ENCODE measurements at regions not wholly inside any gene's neighbourhood (a gene's known extent, or its start where the extent isn't known, plus 50 kb on each side); places are given as distances from the start of the nearest gene placed in this dataset.

DNA sequence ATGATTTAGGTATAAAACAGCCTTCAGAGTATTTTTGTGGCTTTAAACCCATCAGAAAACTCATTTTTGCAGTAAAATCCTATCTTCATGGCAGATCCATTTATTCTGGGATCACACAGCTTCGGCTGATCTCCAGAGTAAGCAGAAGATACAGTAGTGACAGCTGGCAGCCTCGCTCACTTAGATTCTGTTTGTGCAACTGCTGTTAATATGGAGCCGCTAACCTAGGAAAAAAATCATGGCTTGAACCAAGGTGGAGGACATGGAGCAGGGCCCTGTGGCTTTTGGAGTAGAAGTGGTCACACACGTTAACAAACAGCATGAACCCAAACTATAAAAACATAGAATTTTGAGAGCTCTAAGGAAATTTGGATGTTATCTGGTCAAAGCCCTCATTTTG lies 137.2 kb upstream of the ARHGAP5 start:
- ATAC-seq = no peak
- TF ChIP-seq RARB (CRISPR knock-in tag; IDR thresholded peaks at IDR 0.05) (no peak), ESRRG (CRISPR knock-in tag; IDR thresholded peaks at IDR 0.05) (no peak), ZNF565 (CRISPR knock-in tag; conservative IDR thresholded peaks at IDR 0.05; ENCODE audit: low read depth) (no peak), CSDC2 (CRISPR knock-in tag; IDR thresholded peaks at IDR 0.05) (no peak), ZNF8 (CRISPR knock-in tag; IDR thresholded peaks at IDR 0.05) (no peak), ZC3H10 (CRISPR knock-in tag; IDR thresholded peaks at IDR 0.05) (no peak), TCF4 (CRISPR knock-in tag; IDR thresholded peaks at IDR 0.05; ENCODE audit: borderline replicate concordance) (no peak), ZNF70 (CRISPR knock-in tag; IDR thresholded peaks at IDR 0.05) (no peak), PPARA (CRISPR knock-in tag; IDR thresholded peaks at IDR 0.05; ENCODE audit: borderline replicate concordance) (no peak), ISL1 (CRISPR knock-in tag; IDR thresholded peaks at IDR 0.05) (no peak), ZFP3 (CRISPR knock-in tag; IDR thresholded peaks at IDR 0.05) (no peak), ZFP30 (CRISPR knock-in tag; IDR thresholded peaks at IDR 0.05) (no peak), GLIS3 (CRISPR knock-in tag; IDR thresholded peaks at IDR 0.05) (no peak), BACH2 (CRISPR knock-in tag; IDR thresholded peaks at IDR 0.05; ENCODE audit: borderline replicate concordance) (no peak)
- TF ChIP-seq, protein P1, sequence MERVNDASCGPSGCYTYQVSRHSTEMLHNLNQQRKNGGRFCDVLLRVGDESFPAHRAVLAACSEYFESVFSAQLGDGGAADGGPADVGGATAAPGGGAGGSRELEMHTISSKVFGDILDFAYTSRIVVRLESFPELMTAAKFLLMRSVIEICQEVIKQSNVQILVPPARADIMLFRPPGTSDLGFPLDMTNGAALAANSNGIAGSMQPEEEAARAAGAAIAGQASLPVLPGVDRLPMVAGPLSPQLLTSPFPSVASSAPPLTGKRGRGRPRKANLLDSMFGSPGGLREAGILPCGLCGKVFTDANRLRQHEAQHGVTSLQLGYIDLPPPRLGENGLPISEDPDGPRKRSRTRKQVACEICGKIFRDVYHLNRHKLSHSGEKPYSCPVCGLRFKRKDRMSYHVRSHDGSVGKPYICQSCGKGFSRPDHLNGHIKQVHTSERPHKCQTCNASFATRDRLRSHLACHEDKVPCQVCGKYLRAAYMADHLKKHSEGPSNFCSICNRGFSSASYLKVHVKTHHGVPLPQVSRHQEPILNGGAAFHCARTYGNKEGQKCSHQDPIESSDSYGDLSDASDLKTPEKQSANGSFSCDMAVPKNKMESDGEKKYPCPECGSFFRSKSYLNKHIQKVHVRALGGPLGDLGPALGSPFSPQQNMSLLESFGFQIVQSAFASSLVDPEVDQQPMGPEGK (CRISPR knock-in tag; IDR thresholded peaks at IDR 0.05; ENCODE audit: borderline replicate concordance) = no peak
- TF ChIP-seq, protein P2, sequence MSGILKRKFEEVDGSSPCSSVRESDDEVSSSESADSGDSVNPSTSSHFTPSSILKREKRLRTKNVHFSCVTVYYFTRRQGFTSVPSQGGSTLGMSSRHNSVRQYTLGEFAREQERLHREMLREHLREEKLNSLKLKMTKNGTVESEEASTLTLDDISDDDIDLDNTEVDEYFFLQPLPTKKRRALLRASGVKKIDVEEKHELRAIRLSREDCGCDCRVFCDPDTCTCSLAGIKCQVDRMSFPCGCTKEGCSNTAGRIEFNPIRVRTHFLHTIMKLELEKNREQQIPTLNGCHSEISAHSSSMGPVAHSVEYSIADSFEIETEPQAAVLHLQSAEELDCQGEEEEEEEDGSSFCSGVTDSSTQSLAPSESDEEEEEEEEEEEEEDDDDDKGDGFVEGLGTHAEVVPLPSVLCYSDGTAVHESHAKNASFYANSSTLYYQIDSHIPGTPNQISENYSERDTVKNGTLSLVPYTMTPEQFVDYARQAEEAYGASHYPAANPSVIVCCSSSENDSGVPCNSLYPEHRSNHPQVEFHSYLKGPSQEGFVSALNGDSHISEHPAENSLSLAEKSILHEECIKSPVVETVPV (CRISPR knock-in tag; IDR thresholded peaks at IDR 0.05) = no peak
- TF ChIP-seq, protein P3, sequence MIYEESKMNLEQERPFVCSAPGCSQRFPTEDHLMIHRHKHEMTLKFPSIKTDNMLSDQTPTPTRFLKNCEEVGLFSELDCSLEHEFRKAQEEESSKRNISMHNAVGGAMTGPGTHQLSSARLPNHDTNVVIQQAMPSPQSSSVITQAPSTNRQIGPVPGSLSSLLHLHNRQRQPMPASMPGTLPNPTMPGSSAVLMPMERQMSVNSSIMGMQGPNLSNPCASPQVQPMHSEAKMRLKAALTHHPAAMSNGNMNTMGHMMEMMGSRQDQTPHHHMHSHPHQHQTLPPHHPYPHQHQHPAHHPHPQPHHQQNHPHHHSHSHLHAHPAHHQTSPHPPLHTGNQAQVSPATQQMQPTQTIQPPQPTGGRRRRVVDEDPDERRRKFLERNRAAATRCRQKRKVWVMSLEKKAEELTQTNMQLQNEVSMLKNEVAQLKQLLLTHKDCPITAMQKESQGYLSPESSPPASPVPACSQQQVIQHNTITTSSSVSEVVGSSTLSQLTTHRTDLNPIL (CRISPR knock-in tag; IDR thresholded peaks at IDR 0.05; ENCODE audit: low read depth) = no peak
- TF ChIP-seq, protein P4, sequence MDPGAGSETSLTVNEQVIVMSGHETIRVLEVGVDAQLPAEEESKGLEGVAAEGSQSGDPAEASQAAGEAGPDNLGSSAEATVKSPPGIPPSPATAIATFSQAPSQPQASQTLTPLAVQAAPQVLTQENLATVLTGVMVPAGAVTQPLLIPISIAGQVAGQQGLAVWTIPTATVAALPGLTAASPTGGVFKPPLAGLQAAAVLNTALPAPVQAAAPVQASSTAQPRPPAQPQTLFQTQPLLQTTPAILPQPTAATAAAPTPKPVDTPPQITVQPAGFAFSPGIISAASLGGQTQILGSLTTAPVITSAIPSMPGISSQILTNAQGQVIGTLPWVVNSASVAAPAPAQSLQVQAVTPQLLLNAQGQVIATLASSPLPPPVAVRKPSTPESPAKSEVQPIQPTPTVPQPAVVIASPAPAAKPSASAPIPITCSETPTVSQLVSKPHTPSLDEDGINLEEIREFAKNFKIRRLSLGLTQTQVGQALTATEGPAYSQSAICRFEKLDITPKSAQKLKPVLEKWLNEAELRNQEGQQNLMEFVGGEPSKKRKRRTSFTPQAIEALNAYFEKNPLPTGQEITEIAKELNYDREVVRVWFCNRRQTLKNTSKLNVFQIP (CRISPR knock-in tag; IDR thresholded peaks at IDR 0.05; ENCODE audit: borderline replicate concordance, low read depth) = no peak

DNA sequence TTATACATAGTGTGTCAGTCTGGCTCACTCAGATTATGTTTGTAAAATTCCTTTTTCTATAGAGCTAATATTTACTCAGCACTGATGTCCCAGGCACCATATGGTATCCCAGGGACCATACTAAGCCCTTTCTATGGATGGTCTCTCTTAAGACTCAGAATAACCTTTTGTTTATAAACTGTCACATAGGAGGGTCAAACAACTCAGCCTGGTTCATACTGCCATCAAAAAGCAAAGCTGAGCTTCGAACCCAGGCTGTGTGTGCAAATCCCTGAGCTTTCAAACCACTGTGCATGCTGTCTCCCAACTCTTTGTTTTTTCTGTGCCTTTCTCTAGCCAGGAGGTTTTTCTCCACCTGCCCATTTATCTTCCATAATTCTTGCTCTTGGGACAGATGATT lies 135.6 kb upstream of the ARHGAP5 start:
- TF ChIP-seq ARNTL (CRISPR knock-in tag; IDR thresholded peaks at IDR 0.05; ENCODE audit: borderline replicate concordance, low read depth) (no peak), RARB (CRISPR knock-in tag; IDR thresholded peaks at IDR 0.05) (no peak), TCF4 (CRISPR knock-in tag; IDR thresholded peaks at IDR 0.05; ENCODE audit: borderline replicate concordance) (no peak), OSR1 (CRISPR knock-in tag; IDR thresholded peaks at IDR 0.05) (no peak), ZNF70 (CRISPR knock-in tag; IDR thresholded peaks at IDR 0.05) (no peak), ZC3H10 (CRISPR knock-in tag; IDR thresholded peaks at IDR 0.05) (no peak), ISL1 (CRISPR knock-in tag; IDR thresholded peaks at IDR 0.05) (no peak), PPARA (CRISPR knock-in tag; IDR thresholded peaks at IDR 0.05; ENCODE audit: borderline replicate concordance) (no peak), ZNF8 (CRISPR knock-in tag; IDR thresholded peaks at IDR 0.05) (no peak), ZFP30 (CRISPR knock-in tag; IDR thresholded peaks at IDR 0.05) (no peak), ESRRG (CRISPR knock-in tag; IDR thresholded peaks at IDR 0.05) (no peak), ZFP3 (CRISPR knock-in tag; IDR thresholded peaks at IDR 0.05) (no peak), ZNF565 (CRISPR knock-in tag; conservative IDR thresholded peaks at IDR 0.05; ENCODE audit: low read depth) (no peak), TOX (CRISPR knock-in tag; IDR thresholded peaks at IDR 0.05; ENCODE audit: borderline replicate concordance) (no peak)
- TF ChIP-seq, protein P2 (CRISPR knock-in tag; IDR thresholded peaks at IDR 0.05) = no peak
- TF ChIP-seq, protein P3 (CRISPR knock-in tag; IDR thresholded peaks at IDR 0.05; ENCODE audit: low read depth) = no peak
- TF ChIP-seq, protein P5, sequence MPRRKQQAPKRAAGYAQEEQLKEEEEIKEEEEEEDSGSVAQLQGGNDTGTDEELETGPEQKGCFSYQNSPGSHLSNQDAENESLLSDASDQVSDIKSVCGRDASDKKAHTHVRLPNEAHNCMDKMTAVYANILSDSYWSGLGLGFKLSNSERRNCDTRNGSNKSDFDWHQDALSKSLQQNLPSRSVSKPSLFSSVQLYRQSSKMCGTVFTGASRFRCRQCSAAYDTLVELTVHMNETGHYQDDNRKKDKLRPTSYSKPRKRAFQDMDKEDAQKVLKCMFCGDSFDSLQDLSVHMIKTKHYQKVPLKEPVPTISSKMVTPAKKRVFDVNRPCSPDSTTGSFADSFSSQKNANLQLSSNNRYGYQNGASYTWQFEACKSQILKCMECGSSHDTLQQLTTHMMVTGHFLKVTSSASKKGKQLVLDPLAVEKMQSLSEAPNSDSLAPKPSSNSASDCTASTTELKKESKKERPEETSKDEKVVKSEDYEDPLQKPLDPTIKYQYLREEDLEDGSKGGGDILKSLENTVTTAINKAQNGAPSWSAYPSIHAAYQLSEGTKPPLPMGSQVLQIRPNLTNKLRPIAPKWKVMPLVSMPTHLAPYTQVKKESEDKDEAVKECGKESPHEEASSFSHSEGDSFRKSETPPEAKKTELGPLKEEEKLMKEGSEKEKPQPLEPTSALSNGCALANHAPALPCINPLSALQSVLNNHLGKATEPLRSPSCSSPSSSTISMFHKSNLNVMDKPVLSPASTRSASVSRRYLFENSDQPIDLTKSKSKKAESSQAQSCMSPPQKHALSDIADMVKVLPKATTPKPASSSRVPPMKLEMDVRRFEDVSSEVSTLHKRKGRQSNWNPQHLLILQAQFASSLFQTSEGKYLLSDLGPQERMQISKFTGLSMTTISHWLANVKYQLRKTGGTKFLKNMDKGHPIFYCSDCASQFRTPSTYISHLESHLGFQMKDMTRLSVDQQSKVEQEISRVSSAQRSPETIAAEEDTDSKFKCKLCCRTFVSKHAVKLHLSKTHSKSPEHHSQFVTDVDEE (CRISPR knock-in tag; IDR thresholded peaks at IDR 0.05) = no peak
- TF ChIP-seq, protein P4 (CRISPR knock-in tag; IDR thresholded peaks at IDR 0.05; ENCODE audit: borderline replicate concordance, low read depth) = no peak
- no peak for ATAC-seq
